Duodenal mucosa (tissue), 2 donors: ENCODE measurements at regions not wholly inside any gene's neighbourhood (a gene's known extent, or its start where the extent isn't known, plus 50 kb on each side); places are given as distances from the start of the nearest gene placed in this dataset.
"Not testable (repeated sequence)": the region's sequence is repeated elsewhere in the genome, so short reads cannot be mapped to it uniquely, and the experiment has no call there.

Source experiments
- H3K27ac ChIP-seq: one replicate; pipeline ENCODE4 v1.7.0; 2013; ENCODE audit warnings: low read depth, low read length
- H3K27me3 ChIP-seq, 2 donors: one replicate each; pipeline ENCODE4 v1.7.0; 2013; ENCODE audit warnings: low read length in 2 of 2, control low read depth in 1 of 2; ENCODE audit not compliant: insufficient read depth in 2 of 2, control insufficient read depth in 1 of 2
- H3K36me3 ChIP-seq, 2 donors: one replicate each; pipeline ENCODE4 v1.7.0; 2013; ENCODE audit warnings: low read length in 2 of 2, control low read depth in 1 of 2; ENCODE audit not compliant: insufficient read depth in 2 of 2, control insufficient read depth in 1 of 2
- H3K4me1 ChIP-seq, 2 donors: one replicate each; pipeline ENCODE4 v1.7.0; 2013; ENCODE audit warnings: low read length in 2 of 2, control low read depth in 1 of 2; ENCODE audit not compliant: insufficient read depth in 2 of 2, control insufficient read depth in 1 of 2
- H3K4me3 ChIP-seq, 2 donors: one replicate each; pipeline ENCODE4 v1.7.0; 2013; ENCODE audit warnings: low read length in 2 of 2, low read depth in 1 of 2
- H3K9ac ChIP-seq, 2 donors: one replicate each; pipeline ENCODE4 v1.7.0; 2013; ENCODE audit warnings: low read length in 2 of 2, low read depth in 1 of 2
- H3K9me3 ChIP-seq, 2 donors: one replicate each; pipeline ENCODE4 v1.7.0; 2013; ENCODE audit warnings: low read length in 2 of 2, control low read depth in 1 of 2; ENCODE audit not compliant: control insufficient read depth in 1 of 2

- Histone ChIP-seq H3K27me3 (peaks cover 0 to 3% of the 10 kb centered on the region in 2 donors), H3K4me3 (no peak overlapping the region), H3K9ac (no peak overlapping the region), H3K36me3 (no peaks in the 10 kb centered on the region), H3K9me3 (no peaks in the 10 kb centered on the region), H3K4me1 (no peaks in the 10 kb centered on the region), H3K27ac (no peak overlapping the region)
Measured at GRCh38 chr7:98764946-98765345, 104.9 kb downstream of the TMEM130 start.

GRCh38 chr7:98770085-98770484, 99.7 kb downstream of the TMEM130 start:
- not testable (repeated sequence) for H3K9me3 ChIP-seq, H3K27me3 ChIP-seq, H3K4me1 ChIP-seq, H3K4me3 ChIP-seq, H3K27ac ChIP-seq, H3K36me3 ChIP-seq, H3K9ac ChIP-seq

GRCh38 chr7:98771519-98771918, 98.3 kb downstream of the TMEM130 start:
- no peak overlapping the region for H3K27ac ChIP-seq
- no peaks in the 10 kb centered on the region for H3K36me3 ChIP-seq
- peaks cover 0 to 7% of the 10 kb centered on the region in 2 donors for H3K4me1 ChIP-seq
- H3K27me3 ChIP-seq = no peaks in the 10 kb centered on the region
- H3K9me3 ChIP-seq = no peaks in the 10 kb centered on the region
- peak overlapping the region in 1 of 2 donors; percentile 16 for H3K4me3 ChIP-seq
- H3K9ac ChIP-seq = no peak overlapping the region

GRCh38 chr7:98771941-98772603, 97.7 kb downstream of the TMEM130 start:
- H3K4me3 ChIP-seq = peak overlapping the region in 1 of 2 donors; percentile 16
- H3K9ac ChIP-seq = no peak overlapping the region
- H3K4me1 ChIP-seq = peaks cover 0 to 7% of the 10 kb centered on the region in 2 donors
- no peaks in the 10 kb centered on the region for H3K9me3 ChIP-seq
- H3K27me3 ChIP-seq = no peaks in the 10 kb centered on the region
- H3K36me3 ChIP-seq = no peaks in the 10 kb centered on the region
- H3K27ac ChIP-seq = no peak overlapping the region

- Histone ChIP-seq H3K27me3 (no peaks in the 10 kb centered on the region), H3K27ac (no peak overlapping the region), H3K4me3 (no peak overlapping the region), H3K36me3 (no peaks in the 10 kb centered on the region), H3K9ac (no peak overlapping the region), H3K9me3 (no peaks in the 10 kb centered on the region), H3K4me1 (peaks cover 0 to 7% of the 10 kb centered on the region in 2 donors)
Measured at GRCh38 chr7:98774884-98775283, 94.9 kb downstream of the TMEM130 start.

- no peak overlapping the region for H3K4me3 ChIP-seq
- H3K27me3 ChIP-seq = no peaks in the 10 kb centered on the region
- no peaks in the 10 kb centered on the region for H3K36me3 ChIP-seq
- no peaks in the 10 kb centered on the region for H3K9me3 ChIP-seq
- no peak overlapping the region for H3K9ac ChIP-seq
- no peak overlapping the region for H3K27ac ChIP-seq
- H3K4me1 ChIP-seq = no peaks in the 10 kb centered on the region
Measured at GRCh38 chr7:98777051-98777450, 92.8 kb downstream of the TMEM130 start.

GRCh38 chr7:98778421-98778820, 91.4 kb downstream of the TMEM130 start:
- no peaks in the 10 kb centered on the region for H3K36me3 ChIP-seq
- no peak overlapping the region for H3K4me3 ChIP-seq
- no peaks in the 10 kb centered on the region for H3K4me1 ChIP-seq
- no peak overlapping the region for H3K27ac ChIP-seq
- no peaks in the 10 kb centered on the region for H3K9me3 ChIP-seq
- H3K27me3 ChIP-seq = no peaks in the 10 kb centered on the region
- H3K9ac ChIP-seq = no peak overlapping the region

- Histone ChIP-seq H3K9me3 (no peaks in the 10 kb centered on the region), H3K36me3 (no peaks in the 10 kb centered on the region), H3K27me3 (no peaks in the 10 kb centered on the region), H3K27ac (no peak overlapping the region), H3K4me3 (no peak overlapping the region), H3K9ac (no peak overlapping the region), H3K4me1 (no peaks in the 10 kb centered on the region)
Measured at GRCh38 chr7:98779800-98780587, 89.8 kb downstream of the TMEM130 start.

- H3K36me3 ChIP-seq = no peaks in the 10 kb centered on the region
- H3K27ac ChIP-seq = no peak overlapping the region
- no peaks in the 10 kb centered on the region for H3K27me3 ChIP-seq
- no peak overlapping the region for H3K9ac ChIP-seq
- no peaks in the 10 kb centered on the region for H3K9me3 ChIP-seq
- no peak overlapping the region for H3K4me3 ChIP-seq
- no peaks in the 10 kb centered on the region for H3K4me1 ChIP-seq
Measured at GRCh38 chr7:98784216-98784785, 85.5 kb downstream of the TMEM130 start.

GRCh38 chr7:98785929-98786571, 83.8 kb downstream of the TMEM130 start:
- Histone ChIP-seq H3K4me1 (no peaks in the 10 kb centered on the region), H3K27ac (no peak overlapping the region), H3K9me3 (no peaks in the 10 kb centered on the region), H3K36me3 (no peaks in the 10 kb centered on the region), H3K4me3 (no peak overlapping the region), H3K9ac (no peak overlapping the region), H3K27me3 (no peaks in the 10 kb centered on the region)
